H9 (cell line): ENCODE measurements at regions not wholly inside any gene's neighbourhood (a gene's known extent, or its start where the extent isn't known, plus 50 kb on each side); places are given as distances from the start of the nearest gene placed in this dataset.

ENCODE experiments used
- DNase-seq: peaks from one replicate; pipeline ENCODE4 v3.0.0-alpha.2; 2017
- H2AFZ ChIP-seq: one replicate; pipeline ENCODE4 v1.6.1; 2013; ENCODE audit warnings: mild to moderate bottlenecking, low read length, control low read depth, moderate library complexity
- H2AK5ac ChIP-seq: 2 replicates; pipeline ENCODE4 v1.6.1; 2013; ENCODE audit warnings: low read length, control low read depth, mixed read lengths; ENCODE audit not compliant: insufficient read length
- H2BK120ac ChIP-seq: one replicate; pipeline ENCODE4 v1.6.1; 2013; ENCODE audit warnings: low read depth, mild to moderate bottlenecking, low read length, control low read depth, inconsistent platforms; ENCODE audit not compliant: poor library complexity, severe bottlenecking
- H2BK12ac ChIP-seq: 2 replicates; pipeline ENCODE4 v1.6.1; 2013; ENCODE audit warnings: low read length, control low read depth, mixed read lengths, low read depth; ENCODE audit not compliant: insufficient read length
- H2BK15ac ChIP-seq: 2 replicates; pipeline ENCODE4 v1.6.1; 2013; ENCODE audit warnings: low read depth, low read length, control low read depth
- H2BK20ac ChIP-seq: one replicate; pipeline ENCODE4 v1.6.1; 2013; ENCODE audit warnings: low read depth, mild to moderate bottlenecking, low read length, control low read depth, inconsistent platforms; ENCODE audit not compliant: poor library complexity, severe bottlenecking
- H2BK5ac ChIP-seq: 2 replicates; pipeline ENCODE4 v1.6.1; 2013; ENCODE audit warnings: low read length, control low read depth, mixed read lengths; ENCODE audit not compliant: insufficient read length
- H3K14ac ChIP-seq: 2 replicates; pipeline ENCODE4 v1.6.1; 2013; ENCODE audit warnings: low read length, control low read depth; ENCODE audit not compliant: insufficient read depth
- H3K18ac ChIP-seq: 2 replicates; pipeline ENCODE4 v1.6.1; 2013; ENCODE audit warnings: low read depth, mild to moderate bottlenecking, mixed read lengths, low read length, control low read depth; ENCODE audit not compliant: insufficient read length
- H3K23ac ChIP-seq: 2 replicates; pipeline ENCODE4 v1.6.1; 2013; ENCODE audit warnings: low read length, control low read depth, mixed read lengths, low read depth; ENCODE audit not compliant: insufficient read length
- H3K23me2 ChIP-seq: 2 replicates; pipeline ENCODE4 v1.6.1; 2013; ENCODE audit warnings: low read depth, mild to moderate bottlenecking, mixed read lengths, low read length, control low read depth; ENCODE audit not compliant: insufficient read length, poor library complexity, severe bottlenecking
- H3K27ac ChIP-seq: 2 replicates; pipeline ENCODE4 v1.5.1; 2013; ENCODE audit warnings: low read length, control low read depth, mixed read lengths, low read depth; ENCODE audit not compliant: insufficient read length
- H3K27me3 ChIP-seq: 2 replicates; pipeline ENCODE4 v1.6.1; 2013; ENCODE audit warnings: low read length, control low read depth, inconsistent platforms; ENCODE audit not compliant: insufficient read depth
- H3K4ac ChIP-seq: 2 replicates; pipeline ENCODE4 v1.6.1; 2013; ENCODE audit warnings: low read depth, mild to moderate bottlenecking, control low read depth, inconsistent platforms, low read length, moderate library complexity
- H3K4me1 ChIP-seq: 2 replicates; pipeline ENCODE4 v1.6.1; 2013; ENCODE audit warnings: low read length, control low read depth, inconsistent platforms; ENCODE audit not compliant: insufficient read depth
- H3K4me2 ChIP-seq: 2 replicates; pipeline ENCODE4 v1.6.1; 2013; ENCODE audit warnings: low read length, control low read depth, mixed read lengths; ENCODE audit not compliant: insufficient read length, insufficient read depth
- H3K56ac ChIP-seq: 2 replicates; pipeline ENCODE4 v1.6.1; 2013; ENCODE audit warnings: low read depth, mild to moderate bottlenecking, mixed read lengths, low read length, control low read depth; ENCODE audit not compliant: insufficient read length
- H3K79me1 ChIP-seq: 2 replicates; pipeline ENCODE4 v1.6.1; 2013; ENCODE audit warnings: low read depth, mild to moderate bottlenecking, moderate library complexity, low read length, control low read depth, inconsistent platforms; ENCODE audit not compliant: insufficient read depth, poor library complexity, severe bottlenecking
- H3K79me2 ChIP-seq: 2 replicates; pipeline ENCODE4 v1.6.1; 2013; ENCODE audit warnings: low read length, control low read depth, inconsistent platforms; ENCODE audit not compliant: insufficient read depth
- H3K9ac ChIP-seq: 2 replicates; pipeline ENCODE4 v1.6.1; 2013; ENCODE audit warnings: low read length, control low read depth, mixed read lengths; ENCODE audit not compliant: insufficient read length; ENCODE audit errors: extremely low read depth
- H3K9me3 ChIP-seq: one replicate; pipeline ENCODE4 v1.6.1; 2013; ENCODE audit warnings: low read depth, low read length, inconsistent platforms; ENCODE audit not compliant: control insufficient read depth
- H3T11ph ChIP-seq: one replicate; pipeline ENCODE4 v1.6.1; 2013; ENCODE audit warnings: mild to moderate bottlenecking, low read length, control low read depth, inconsistent platforms
- H4K20me1 ChIP-seq: one replicate; pipeline ENCODE4 v1.6.1; 2013; ENCODE audit not compliant: control insufficient read depth, insufficient read length, insufficient read depth
- H4K5ac ChIP-seq: 2 replicates; pipeline ENCODE4 v1.6.1; 2013; ENCODE audit warnings: low read depth, mild to moderate bottlenecking, mixed read lengths, low read length, control low read depth; ENCODE audit not compliant: insufficient read length
- H4K8ac ChIP-seq: replicated peaks from 2 replicates; pipeline ENCODE4 v1.6.1; 2013; ENCODE audit warnings: low read length, control low read depth, mixed read lengths, low read depth; ENCODE audit not compliant: insufficient read length
- H4K91ac ChIP-seq: 2 replicates; pipeline ENCODE4 v1.6.1; 2013; ENCODE audit warnings: low read depth, mild to moderate bottlenecking, moderate library complexity, mixed read lengths, low read length, control low read depth; ENCODE audit not compliant: insufficient read length
- H3K27ac Mint-ChIP-seq, 3 experiments: 2 replicates in 2 of 3; 3 replicates in 1 of 3; pipeline ENCODE4 v1.8.0; 2020 to 2021; ENCODE audit warnings: mixed read lengths in 3 of 3, mild to moderate bottlenecking in 1 of 3, moderate library complexity in 1 of 3
- H3K27me3 Mint-ChIP-seq: 2 replicates; pipeline ENCODE4 v1.8.0; 2021; ENCODE audit warnings: low read depth, mild to moderate bottlenecking, moderate library complexity, mixed read lengths
- H3K36me3 Mint-ChIP-seq, 3 experiments: 2 replicates in 2 of 3; 3 replicates in 1 of 3; pipeline ENCODE4 v1.8.0; 2020 to 2021; ENCODE audit warnings: low read depth in 3 of 3, mixed read lengths in 3 of 3; ENCODE audit not compliant: insufficient read depth in 1 of 3
- H3K4me1 Mint-ChIP-seq, 2 experiments: 2 replicates each; pipeline ENCODE4 v1.8.0; 2020; ENCODE audit warnings: mixed read lengths in 2 of 2
- H3K4me3 Mint-ChIP-seq, 2 experiments: 2 replicates in 1 of 2; 3 replicates in 1 of 2; pipeline ENCODE4 v1.8.0; 2020 to 2021; ENCODE audit warnings: mild to moderate bottlenecking in 2 of 2, mixed read lengths in 2 of 2, moderate library complexity in 1 of 2
- H3K9me3 Mint-ChIP-seq, 2 experiments: 2 replicates in 1 of 2; 3 replicates in 1 of 2; pipeline ENCODE4 v1.8.0; 2020; ENCODE audit warnings: mild to moderate bottlenecking in 2 of 2, mixed read lengths in 2 of 2, moderate library complexity in 1 of 2
- WGBS: extraction: QIAGEN DNeasy Blood & Tissue Kit; methylation state at CpG from one replicate; pipeline ENCODE4 v1.1.7; 2013; ENCODE audit warnings: missing lambda C conversion rate, low lambda C conversion rate, mixed read lengths; ENCODE audit not compliant: insufficient read length; ENCODE audit errors: extremely low coverage; 5-methylcytosine and 5-hydroxymethylcytosine counted together
- TF ChIP-seq, protein P1 (sequence below): fragments of 200-600 bp; sonication (generic); conservative IDR thresholded peaks from 3 replicates; pipeline ENCODE4 v1.8.0; 2021; ENCODE audit warnings: antibody characterized with exemption, mild to moderate bottlenecking

- H3K4me3 Mint-ChIP-seq = no peak overlapping the region
- Histone ChIP-seq H3K23me2 (no peaks in the 10 kb centered on the region), H4K20me1 (no peaks in the 10 kb centered on the region), H2BK15ac (no peak overlapping the region), H2BK20ac (no peak overlapping the region), H2AK5ac (no peak overlapping the region), H3K9ac (no peak overlapping the region), H3K56ac (no peak overlapping the region), H2BK5ac (no peak overlapping the region), H3K79me2 (no peaks in the 10 kb centered on the region), H4K91ac (no peak overlapping the region), H3K18ac (no peak overlapping the region), H2AFZ (no peak overlapping the region), H2BK120ac (no peak overlapping the region), H3K4me1 (no peaks in the 10 kb centered on the region), H3K23ac (no peak overlapping the region), H2BK12ac (no peak overlapping the region), H3K79me1 (no peaks in the 10 kb centered on the region), H3K27ac (no peak overlapping the region), H3K14ac (no peak overlapping the region), H3T11ph (no peak overlapping the region), H4K8ac (no peak overlapping the region), H3K27me3 (no peaks in the 10 kb centered on the region), H3K4ac (no peak overlapping the region), H4K5ac (no peak overlapping the region), H3K9me3 (no peaks in the 10 kb centered on the region), H3K4me2 (no peak overlapping the region)
- no peak for DNase-seq
- no peak overlapping the region for H3K27ac Mint-ChIP-seq
- H3K9me3 Mint-ChIP-seq = no peaks in the 10 kb centered on the region; a peak in 1 of 5 replicates
- no peaks in the 10 kb centered on the region for H3K27me3 Mint-ChIP-seq
- 38% methylated on average over 1 of the region's 2 CpGs for WGBS
- no peaks in the 10 kb centered on the region for H3K36me3 Mint-ChIP-seq
- TF ChIP-seq, protein P1, sequence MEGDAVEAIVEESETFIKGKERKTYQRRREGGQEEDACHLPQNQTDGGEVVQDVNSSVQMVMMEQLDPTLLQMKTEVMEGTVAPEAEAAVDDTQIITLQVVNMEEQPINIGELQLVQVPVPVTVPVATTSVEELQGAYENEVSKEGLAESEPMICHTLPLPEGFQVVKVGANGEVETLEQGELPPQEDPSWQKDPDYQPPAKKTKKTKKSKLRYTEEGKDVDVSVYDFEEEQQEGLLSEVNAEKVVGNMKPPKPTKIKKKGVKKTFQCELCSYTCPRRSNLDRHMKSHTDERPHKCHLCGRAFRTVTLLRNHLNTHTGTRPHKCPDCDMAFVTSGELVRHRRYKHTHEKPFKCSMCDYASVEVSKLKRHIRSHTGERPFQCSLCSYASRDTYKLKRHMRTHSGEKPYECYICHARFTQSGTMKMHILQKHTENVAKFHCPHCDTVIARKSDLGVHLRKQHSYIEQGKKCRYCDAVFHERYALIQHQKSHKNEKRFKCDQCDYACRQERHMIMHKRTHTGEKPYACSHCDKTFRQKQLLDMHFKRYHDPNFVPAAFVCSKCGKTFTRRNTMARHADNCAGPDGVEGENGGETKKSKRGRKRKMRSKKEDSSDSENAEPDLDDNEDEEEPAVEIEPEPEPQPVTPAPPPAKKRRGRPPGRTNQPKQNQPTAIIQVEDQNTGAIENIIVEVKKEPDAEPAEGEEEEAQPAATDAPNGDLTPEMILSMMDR = no peak
- no peaks in the 10 kb centered on the region for H3K4me1 Mint-ChIP-seq
Measured at GRCh38 chr11:23295241-23295640, 435.0 kb upstream of the CCDC179 start.
